HG02610 (cell line): ENCODE measurements at regions not wholly inside any gene's neighbourhood (a gene's known extent, or its start where the extent isn't known, plus 50 kb on each side); places are given as distances from the start of the nearest gene placed in this dataset.
"Not testable (repeated sequence)": the region's sequence is repeated elsewhere in the genome, so short reads cannot be mapped to it uniquely, and the experiment has no call there.

ENCODE experiments used
- ATAC-seq: cut with Tn5 transposase; IDR thresholded peaks from one replicate; pipeline ENCODE4 v1.9.1; 2021; ENCODE audit warnings: mild to moderate bottlenecking, moderate library complexity; ENCODE audit not compliant: unreplicated experiment

- not testable (repeated sequence) for ATAC-seq
These were observed 60.2 kb upstream of the PRSS3 start for GRCh38 chr9:33734941-33735835.

DNA sequence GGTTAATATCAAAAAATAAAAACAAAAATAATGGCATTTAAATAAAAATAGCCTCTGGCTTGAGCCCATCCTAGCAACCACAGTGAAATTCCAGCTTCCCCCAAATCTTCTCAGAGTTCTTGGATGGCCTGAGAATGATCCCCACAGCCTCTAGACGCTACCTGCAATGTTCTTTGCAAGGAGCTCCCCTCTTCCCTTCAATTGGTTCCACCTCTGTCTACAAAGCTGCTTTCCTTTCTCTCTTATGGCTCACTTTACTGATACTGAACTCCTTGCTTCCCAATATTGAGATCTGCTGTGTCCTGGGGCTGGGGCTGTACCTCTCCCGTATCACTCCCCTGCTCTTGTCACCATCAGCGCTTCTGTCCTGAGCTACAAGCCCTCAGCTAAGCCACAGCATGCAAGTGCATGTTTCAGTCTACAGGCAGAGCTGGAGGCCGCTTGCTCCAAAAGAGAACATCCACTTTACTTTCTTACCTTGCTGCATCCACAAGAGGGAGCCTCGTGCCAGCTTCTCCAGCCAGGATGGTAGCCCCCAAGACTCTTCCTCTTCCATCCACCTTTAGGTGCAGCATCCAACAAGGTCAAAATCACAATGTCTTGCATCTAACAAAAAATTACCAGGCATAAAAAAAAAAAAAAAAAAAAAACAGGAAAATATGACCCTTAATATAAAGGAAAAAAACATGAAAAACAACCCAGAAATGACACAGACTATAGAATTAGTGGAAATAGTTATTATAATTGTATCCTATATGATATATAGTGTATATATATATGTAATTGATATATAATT, 57.4 kb upstream of the PRSS3 start:
- ATAC-seq: no peak

DNA sequence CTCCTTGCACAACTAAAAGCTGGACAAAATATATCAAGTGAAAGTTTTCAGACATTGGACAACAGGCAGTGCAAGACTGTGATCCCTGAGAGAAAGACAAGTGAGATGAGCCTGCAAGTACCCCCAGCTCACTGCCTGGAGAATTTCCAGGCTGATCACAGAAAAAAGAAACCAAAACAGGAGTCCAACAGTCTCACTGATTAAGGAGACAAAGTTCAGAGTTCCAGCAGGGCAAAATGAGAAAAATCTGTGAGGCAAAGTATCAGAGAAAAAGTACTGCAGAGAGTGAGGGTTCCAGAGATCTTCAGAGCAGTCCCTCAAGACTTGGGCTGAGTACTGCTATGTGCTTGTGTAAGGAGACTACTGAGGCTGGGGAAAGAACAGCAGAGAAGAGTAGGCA, 56.0 kb upstream of the PRSS3 start:
- ATAC-seq: no peak

DNA sequence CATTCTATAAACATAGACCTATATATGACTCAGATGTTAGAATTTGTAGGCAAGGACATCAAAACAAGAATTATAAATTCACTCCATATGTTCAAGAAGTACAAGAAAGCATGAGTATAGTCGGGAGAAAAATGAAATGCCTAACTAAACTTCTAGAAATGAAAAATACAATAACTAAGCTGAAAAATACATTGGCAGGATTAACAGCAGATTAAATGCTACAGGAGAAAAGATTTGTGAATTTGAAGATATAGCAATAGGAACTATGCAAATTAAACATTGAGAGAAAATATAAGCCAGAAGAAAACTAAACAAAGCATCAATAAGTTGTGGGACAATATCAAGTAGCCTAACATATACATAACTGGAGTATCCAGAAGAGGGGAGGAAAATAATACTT, 55.3 kb upstream of the PRSS3 start:
- ATAC-seq: no peak

GRCh38 chr9:33740958-33741357, 54.4 kb upstream of the PRSS3 start:
- ATAC-seq: not testable (repeated sequence)

GRCh38 chr9:33742051-33742450, 53.3 kb upstream of the PRSS3 start:
- ATAC-seq: no peak

GRCh38 chr9:33742519-33742918, 52.8 kb upstream of the PRSS3 start:
- no peak for ATAC-seq
